ENCODE measurements at regions not wholly inside any gene's neighbourhood (a gene's known extent, or its start where the extent isn't known, plus 50 kb on each side); places are given as distances from the start of the nearest gene placed in this dataset.
A peak's percentile ranks its signal among the peaks of the same experiment; 100 is the strongest.

DNA sequence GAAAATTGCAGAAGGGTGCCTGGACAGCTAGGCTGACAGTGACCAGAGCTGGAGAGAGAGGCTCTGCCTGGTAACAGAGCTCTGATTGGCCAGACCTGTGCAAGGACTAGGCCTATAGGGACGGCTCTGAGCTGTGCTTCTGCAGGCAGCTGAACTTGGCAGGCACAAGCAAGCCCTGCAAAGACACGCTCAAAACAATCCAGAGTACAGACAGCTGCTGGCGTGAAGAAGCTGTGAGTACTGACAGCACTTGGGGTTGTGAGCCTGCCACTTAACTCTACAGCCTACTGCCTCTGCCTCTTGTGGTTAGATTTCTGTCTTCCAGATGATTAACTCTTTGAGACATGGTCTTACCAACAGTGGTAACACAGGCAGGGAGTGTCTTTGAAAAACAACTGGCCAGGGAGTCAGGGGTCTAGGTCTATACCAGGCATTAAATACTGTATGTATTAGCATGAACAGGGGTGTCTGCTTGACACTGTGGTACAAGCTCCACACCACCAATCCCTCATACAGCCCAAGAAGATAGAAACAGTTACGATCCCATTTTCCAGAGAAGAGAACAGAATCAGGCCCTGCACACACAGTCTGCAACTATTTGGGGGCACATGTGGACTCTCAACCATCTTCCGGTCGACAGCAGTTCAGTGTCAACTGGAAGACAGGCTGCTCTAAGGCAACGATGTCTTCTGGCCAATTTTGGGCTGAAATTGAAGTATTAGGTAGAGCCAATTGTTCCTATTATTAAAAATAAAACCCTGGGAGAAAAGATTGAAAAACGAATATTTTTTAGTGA is 568.4 kb downstream of the TNS1 start:
- H3K27ac ChIP-seq (ENCODE audit: extremely low read length, insufficient read depth, low read length) = no peak overlapping the region
- no peak for TF ChIP-seq MAZ (IDR thresholded peaks at IDR 0.05; ENCODE audit: borderline replicate concordance, low read depth, low read length)
- 0 out of 2 replicates have a peak, but pooled peaks have one; percentile 30 for TF ChIP-seq MAZ (CRISPR knock-in tag; IDR thresholded peaks at IDR 0.05; ENCODE audit: low read depth)
- no peak for TF ChIP-seq ZNF460 (CRISPR knock-in tag; IDR thresholded peaks at IDR 0.05; ENCODE audit: borderline replicate concordance)
- TF ChIP-seq RFXANK (CRISPR knock-in tag; IDR thresholded peaks at IDR 0.05) = peak; percentile 99
- TF ChIP-seq, protein P1, sequence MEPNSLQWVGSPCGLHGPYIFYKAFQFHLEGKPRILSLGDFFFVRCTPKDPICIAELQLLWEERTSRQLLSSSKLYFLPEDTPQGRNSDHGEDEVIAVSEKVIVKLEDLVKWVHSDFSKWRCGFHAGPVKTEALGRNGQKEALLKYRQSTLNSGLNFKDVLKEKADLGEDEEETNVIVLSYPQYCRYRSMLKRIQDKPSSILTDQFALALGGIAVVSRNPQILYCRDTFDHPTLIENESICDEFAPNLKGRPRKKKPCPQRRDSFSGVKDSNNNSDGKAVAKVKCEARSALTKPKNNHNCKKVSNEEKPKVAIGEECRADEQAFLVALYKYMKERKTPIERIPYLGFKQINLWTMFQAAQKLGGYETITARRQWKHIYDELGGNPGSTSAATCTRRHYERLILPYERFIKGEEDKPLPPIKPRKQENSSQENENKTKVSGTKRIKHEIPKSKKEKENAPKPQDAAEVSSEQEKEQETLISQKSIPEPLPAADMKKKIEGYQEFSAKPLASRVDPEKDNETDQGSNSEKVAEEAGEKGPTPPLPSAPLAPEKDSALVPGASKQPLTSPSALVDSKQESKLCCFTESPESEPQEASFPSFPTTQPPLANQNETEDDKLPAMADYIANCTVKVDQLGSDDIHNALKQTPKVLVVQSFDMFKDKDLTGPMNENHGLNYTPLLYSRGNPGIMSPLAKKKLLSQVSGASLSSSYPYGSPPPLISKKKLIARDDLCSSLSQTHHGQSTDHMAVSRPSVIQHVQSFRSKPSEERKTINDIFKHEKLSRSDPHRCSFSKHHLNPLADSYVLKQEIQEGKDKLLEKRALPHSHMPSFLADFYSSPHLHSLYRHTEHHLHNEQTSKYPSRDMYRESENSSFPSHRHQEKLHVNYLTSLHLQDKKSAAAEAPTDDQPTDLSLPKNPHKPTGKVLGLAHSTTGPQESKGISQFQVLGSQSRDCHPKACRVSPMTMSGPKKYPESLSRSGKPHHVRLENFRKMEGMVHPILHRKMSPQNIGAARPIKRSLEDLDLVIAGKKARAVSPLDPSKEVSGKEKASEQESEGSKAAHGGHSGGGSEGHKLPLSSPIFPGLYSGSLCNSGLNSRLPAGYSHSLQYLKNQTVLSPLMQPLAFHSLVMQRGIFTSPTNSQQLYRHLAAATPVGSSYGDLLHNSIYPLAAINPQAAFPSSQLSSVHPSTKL (CRISPR knock-in tag; IDR thresholded peaks at IDR 0.05) = no peak
- TF ChIP-seq, protein P2, sequence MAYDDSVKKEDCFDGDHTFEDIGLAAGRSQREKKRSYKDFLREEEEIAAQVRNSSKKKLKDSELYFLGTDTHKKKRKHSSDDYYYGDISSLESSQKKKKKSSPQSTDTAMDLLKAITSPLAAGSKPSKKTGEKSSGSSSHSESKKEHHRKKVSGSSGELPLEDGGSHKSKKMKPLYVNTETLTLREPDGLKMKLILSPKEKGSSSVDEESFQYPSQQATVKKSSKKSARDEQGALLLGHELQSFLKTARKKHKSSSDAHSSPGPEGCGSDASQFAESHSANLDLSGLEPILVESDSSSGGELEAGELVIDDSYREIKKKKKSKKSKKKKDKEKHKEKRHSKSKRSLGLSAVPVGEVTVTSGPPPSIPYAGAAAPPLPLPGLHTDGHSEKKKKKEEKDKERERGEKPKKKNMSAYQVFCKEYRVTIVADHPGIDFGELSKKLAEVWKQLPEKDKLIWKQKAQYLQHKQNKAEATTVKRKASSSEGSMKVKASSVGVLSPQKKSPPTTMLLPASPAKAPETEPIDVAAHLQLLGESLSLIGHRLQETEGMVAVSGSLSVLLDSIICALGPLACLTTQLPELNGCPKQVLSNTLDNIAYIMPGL (CRISPR knock-in tag; IDR thresholded peaks at IDR 0.05; ENCODE audit: borderline replicate concordance in 1 of 2, low read depth in 1 of 2) = no peak
- peak; percentile 81 for TF ChIP-seq NFYC (CRISPR knock-in tag; IDR thresholded peaks at IDR 0.05)
- no peak for TF ChIP-seq ZNF430 (CRISPR knock-in tag; IDR thresholded peaks at IDR 0.05)
- 0 out of 2 replicates have a peak, but pooled peaks have one; percentile 17 for TF ChIP-seq CBX5 (CRISPR knock-in tag; IDR thresholded peaks at IDR 0.05; ENCODE audit: borderline replicate concordance)
- peak; percentile 100 for TF ChIP-seq RFXAP (CRISPR knock-in tag; IDR thresholded peaks at IDR 0.05; ENCODE audit: borderline replicate concordance)
- 0 out of 2 replicates have a peak, but pooled peaks have one; percentile 48 for TF ChIP-seq ZNF747 (CRISPR knock-in tag; IDR thresholded peaks at IDR 0.05; ENCODE audit: borderline replicate concordance)
- TF ChIP-seq, protein P3, sequence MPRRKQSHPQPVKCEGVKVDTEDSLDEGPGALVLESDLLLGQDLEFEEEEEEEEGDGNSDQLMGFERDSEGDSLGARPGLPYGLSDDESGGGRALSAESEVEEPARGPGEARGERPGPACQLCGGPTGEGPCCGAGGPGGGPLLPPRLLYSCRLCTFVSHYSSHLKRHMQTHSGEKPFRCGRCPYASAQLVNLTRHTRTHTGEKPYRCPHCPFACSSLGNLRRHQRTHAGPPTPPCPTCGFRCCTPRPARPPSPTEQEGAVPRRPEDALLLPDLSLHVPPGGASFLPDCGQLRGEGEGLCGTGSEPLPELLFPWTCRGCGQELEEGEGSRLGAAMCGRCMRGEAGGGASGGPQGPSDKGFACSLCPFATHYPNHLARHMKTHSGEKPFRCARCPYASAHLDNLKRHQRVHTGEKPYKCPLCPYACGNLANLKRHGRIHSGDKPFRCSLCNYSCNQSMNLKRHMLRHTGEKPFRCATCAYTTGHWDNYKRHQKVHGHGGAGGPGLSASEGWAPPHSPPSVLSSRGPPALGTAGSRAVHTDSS (CRISPR knock-in tag; conservative IDR thresholded peaks at IDR 0.05) = no peak
- peak; percentile 60 for TF ChIP-seq ZNF652 (CRISPR knock-in tag; IDR thresholded peaks at IDR 0.05; ENCODE audit: borderline replicate concordance, low read depth)
- no peak for TF ChIP-seq ZBTB38 (CRISPR knock-in tag; IDR thresholded peaks at IDR 0.05)
- TF ChIP-seq NFYB (CRISPR knock-in tag; IDR thresholded peaks at IDR 0.05) = peak; percentile 78
- TF ChIP-seq ZNF383 (CRISPR knock-in tag; IDR thresholded peaks at IDR 0.05; ENCODE audit: borderline replicate concordance) = no peak

More for the DNA sequence above, 568.4 kb downstream of the TNS1 start:
- Histone ChIP-seq H4K20me1 (ENCODE audit: insufficient read depth, low read length) (no peaks in the 10 kb centered on the region), H3K4me1 (ENCODE audit: insufficient read depth, low read length) (peaks cover 6% of the 10 kb centered on the region), H3K79me2 (ENCODE audit: insufficient read depth, low read length) (no peaks in the 10 kb centered on the region), H3K9me3 (ENCODE audit: low read length) (no peaks in the 10 kb centered on the region), H3K27me3 (ENCODE audit: control insufficient read depth in 1 of 2, insufficient read depth in 2 of 2, low read length in 2 of 2) (0 out of 5 replicates have a peak, but pooled peaks cover 0 to 2% of the 10 kb centered on the region in 2 experiments), H3K4me3 (replicated peaks in 1 of 3; ENCODE audit: insufficient read depth in 1 of 3, low read depth in 2 of 3, low read length in 3 of 3) (no peak overlapping the region), H3K4me2 (ENCODE audit: low read depth, low read length) (peak overlapping the region; percentile 47), H2AFZ (ENCODE audit: low read length) (no peak overlapping the region), H3K36me3 (replicated peaks in 1 of 2; ENCODE audit: control insufficient read depth in 1 of 2, insufficient read depth in 2 of 2, low read length in 2 of 2) (no peaks in the 10 kb centered on the region), H3K9ac (ENCODE audit: insufficient read depth, low read depth, low read length) (no peak overlapping the region)
- ChIA-PET POLR2A (no interaction called here), CTCF (ENCODE audit: low intra/inter-chr PET ratio, low total read pairs) (no interaction called here)
- BruUV-seq (replicated peaks) = no TSS peak
- WGBS (ENCODE audit: low lambda C conversion rate) = 22% methylated on average over 8 of the region's 8 CpGs
- ATAC-seq = peak; percentile 100
- FAIRE-seq = peak; percentile 86
- peak; percentile 69 for DNase-seq (ENCODE audit: low spot score)
- intact Hi-C loops (cut with micrococcal nuclease; ENCODE audit: unreplicated experiment) (no loop called here), in situ Hi-C loops (cut with HindIII; ENCODE audit: extremely low pct_ligation_motif_present, low pct_unique_long_range_greater_than_20kb) (no loop called here)
